B cell (primary cell): ENCODE measurements at regions not wholly inside any gene's neighbourhood (a gene's known extent, or its start where the extent isn't known, plus 50 kb on each side); places are given as distances from the start of the nearest gene placed in this dataset.
A peak's percentile ranks its signal among the peaks of the same experiment; 100 is the strongest.

ENCODE experiments used
- ATAC-seq: fragments of 200-7000 bp; cut with Tn5 transposase; one replicate; pipeline ENCODE4 v1.10.0; 2021; ENCODE audit warnings: low read depth, mild to moderate bottlenecking, moderate number of reproducible peaks, moderate library complexity
- CTCF ChIA-PET: fragments of 350-600 bp; sonication (Branson Sonifier 250); formaldehyde crosslinking; loops from one replicate; lab custom pipeline; 2021; ENCODE audit warnings: antibody characterized with exemption, inconsistent platforms; lab: Charles Lee
- POLR2A ChIA-PET: fragments of 350-600 bp; sonication (Branson Sonifier 250); formaldehyde crosslinking; loops from one replicate; lab custom pipeline; 2021; ENCODE audit warnings: antibody characterized with exemption; lab: Charles Lee
- DNase-seq: peaks from one replicate; pipeline ENCODE4 v3.0.0; 2013
- H2AFZ ChIP-seq: 2 replicates; pipeline ENCODE4 v1.6.1; 2012; ENCODE audit warnings: mild to moderate bottlenecking, low read depth, low read length; ENCODE audit not compliant: insufficient read depth, poor library complexity, severe bottlenecking
- H3K27ac ChIP-seq, 2 donors: 1 replicate in 1 of 2; 2 replicates in 1 of 2; pipeline ENCODE4 v1.5.1; 2012 to 2013; ENCODE audit warnings: low read length in 2 of 2, mild to moderate bottlenecking in 2 of 2, moderate library complexity in 1 of 2
- H3K27me3 ChIP-seq, 4 experiments: fragments of 200-600 bp in 1 of 4; sonication (generic) in 1 of 4; replicated peaks in 1 of 4; 1 replicate in 2 of 4; 2 replicates in 2 of 4; pipeline versions ENCODE4 v1.6.1 to v1.7.0; 2013 to 2016; ENCODE audit warnings: low read length in 3 of 4, mild to moderate bottlenecking in 2 of 4, mixed read lengths in 1 of 4, moderate library complexity in 1 of 4; ENCODE audit not compliant: insufficient read depth in 4 of 4, control insufficient read depth in 3 of 4; ENCODE audit errors: control extremely low read depth in 1 of 4
- H3K36me3 ChIP-seq, 2 experiments: replicated peaks in 1 of 2; 1 replicate in 1 of 2; 2 replicates in 1 of 2; pipeline versions ENCODE4 v1.6.1 to v1.7.1; 2013; ENCODE audit warnings: low read length in 1 of 2; ENCODE audit not compliant: insufficient read depth in 2 of 2, control insufficient read depth in 1 of 2; ENCODE audit errors: control extremely low read depth in 1 of 2, extremely low read depth in 1 of 2
- H3K4me1 ChIP-seq, 2 donors: fragments of 200-600 bp in 1 of 2; sonication (generic) in 1 of 2; 1 replicate in 1 of 2; 2 replicates in 1 of 2; pipeline versions ENCODE4 v1.5.1 to v1.6.1; 2013 to 2017; ENCODE audit warnings: low read length in 2 of 2; ENCODE audit not compliant: control insufficient read depth in 2 of 2, insufficient read depth in 2 of 2
- H3K4me2 ChIP-seq: replicated peaks from 2 replicates; pipeline ENCODE3; 2012; ENCODE audit warnings: mild to moderate bottlenecking, low read depth, low read length; ENCODE audit not compliant: poor library complexity, severe bottlenecking
- H3K4me3 ChIP-seq, 5 experiments: fragments of 200-600 bp in 1 of 5; sonication (generic) in 1 of 5; 1 replicate in 3 of 5; 2 replicates in 2 of 5; pipeline versions ENCODE4 v1.5.1 to v1.7.0; 2011 to 2016; ENCODE audit warnings: low read length in 4 of 5, mild to moderate bottlenecking in 4 of 5, low read depth in 2 of 5, control low read depth in 1 of 5, moderate library complexity in 1 of 5; ENCODE audit not compliant: insufficient read depth in 1 of 5; ENCODE audit errors: control extremely low read depth in 1 of 5, extremely low read depth in 1 of 5
- H3K79me2 ChIP-seq: fragments of 200-600 bp; sonication (generic); one replicate; pipeline ENCODE4 v1.6.0; 2016; ENCODE audit warnings: low read length; ENCODE audit not compliant: control insufficient read depth, insufficient read depth
- H3K9ac ChIP-seq: fragments of 200-600 bp; sonication (generic); 2 replicates; pipeline ENCODE4 v1.6.1; 2017; ENCODE audit warnings: mild to moderate bottlenecking, low read length, moderate library complexity
- H3K9me3 ChIP-seq, 3 donors: one replicate each; pipeline versions ENCODE4 v1.6.1 to v1.7.1; 2013; ENCODE audit warnings: low read length in 2 of 3; ENCODE audit not compliant: control insufficient read depth in 2 of 3, insufficient read depth in 1 of 3; ENCODE audit errors: control extremely low read depth in 1 of 3
- H4K20me1 ChIP-seq: 2 replicates; pipeline ENCODE4 v1.6.0; 2012; ENCODE audit warnings: mild to moderate bottlenecking, low read length; ENCODE audit not compliant: insufficient read depth, control insufficient read depth, poor library complexity, severe bottlenecking
- H3K27ac Mint-ChIP-seq: one replicate; pipeline ENCODE4 v1.8.0; 2021; ENCODE audit warnings: mixed read lengths
- H3K27me3 Mint-ChIP-seq: one replicate; pipeline ENCODE4 v1.8.0; 2021; ENCODE audit warnings: mixed read lengths
- H3K4me1 Mint-ChIP-seq: one replicate; pipeline ENCODE4 v1.8.0; 2021; ENCODE audit warnings: mixed read lengths
- H3K4me3 Mint-ChIP-seq: one replicate; pipeline ENCODE4 v1.8.0; 2021; ENCODE audit warnings: mixed read lengths
- H3K9me3 Mint-ChIP-seq: one replicate; pipeline ENCODE4 v1.8.0; 2022; ENCODE audit warnings: mixed read lengths; ENCODE audit not compliant: insufficient read depth
- EZH2 ChIP-seq: IDR thresholded peaks from 2 replicates; pipeline ENCODE4 v1.6.1; 2012; ENCODE audit warnings: borderline replicate concordance, low read depth, mild to moderate bottlenecking, moderate library complexity, low read length; ENCODE audit not compliant: insufficient read depth, poor library complexity, severe bottlenecking
- WGBS: methylation state at CpG from one replicate; pipeline ENCODE4 v1.1.5; 2013; ENCODE audit warnings: missing lambda C conversion rate; ENCODE audit not compliant: insufficient coverage; 5-methylcytosine and 5-hydroxymethylcytosine counted together
- intact Hi-C: fragments of 100-400 bp; cut with micrococcal nuclease; formaldehyde crosslinking; loops from one replicate; pipeline ENCODE4 v1.10.0; 2022
- TF ChIP-seq, protein P1 (sequence below): fragments of 200-600 bp; IDR thresholded peaks from one replicate; pipeline ENCODE4 v1.8.0; 2022; ENCODE audit warnings: antibody characterized with exemption, mild to moderate bottlenecking

DNA sequence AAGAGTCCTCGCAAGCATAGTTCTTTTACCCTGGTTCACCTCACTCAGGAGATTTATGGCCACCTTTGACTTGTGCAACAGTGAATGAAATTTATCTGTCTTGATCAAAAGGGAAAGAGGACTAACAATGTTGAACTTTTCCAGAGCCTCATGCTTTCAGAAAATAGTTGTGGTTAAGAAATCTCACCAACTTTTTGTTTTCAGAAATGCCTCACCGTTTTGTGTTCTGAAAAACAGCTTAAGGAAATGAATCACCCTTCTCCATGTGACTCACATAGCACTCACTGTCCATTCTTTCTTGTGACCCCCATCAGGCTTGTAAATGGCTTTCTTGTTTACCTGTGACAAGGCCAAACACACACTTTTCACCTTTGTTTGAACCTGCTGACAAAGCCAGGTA lies 148.6 kb upstream of the FAM3C start:
- no peaks in the 10 kb centered on the region for H4K20me1 ChIP-seq
- H3K9me3 ChIP-seq: no peaks in the 10 kb centered on the region
- Mint-ChIP-seq H3K9me3 (no peaks in the 10 kb centered on the region), H3K27ac (peak overlapping the region; percentile 20), H3K4me3 (peak overlapping the region; percentile 10), H3K27me3 (no peaks in the 10 kb centered on the region), H3K4me1 (peaks cover 9% of the 10 kb centered on the region)
- H3K79me2 ChIP-seq: no peaks in the 10 kb centered on the region
- WGBS: no CpG with 5 or more reads among the region's 2 CpGs
- ChIA-PET POLR2A (interaction anchor here (0.7 kb wide), 1 partner anchor 463 kb away, joined by 5 read pairs; no protein-coding TSS in a partner anchor), CTCF (interaction anchor here (1.0 to 2.7 kb wide), 9 partner anchors 24 to 418 kb away, joined by 3 to 27 read pairs (median 4); partner anchors contain the start of gene FAM3C)
- H3K4me2 ChIP-seq: no peak overlapping the region
- H3K27me3 ChIP-seq: no peaks in the 10 kb centered on the region
- ATAC-seq (no peak), DNase-seq (no peak)
- H3K27ac ChIP-seq: no peak overlapping the region
- intact Hi-C loops: loop anchor here (5.0 to 10.0 kb wide), 3 partner anchors 110 to 557 kb away; partner anchors contain the start of gene CPED1
- TF ChIP-seq, protein P1, sequence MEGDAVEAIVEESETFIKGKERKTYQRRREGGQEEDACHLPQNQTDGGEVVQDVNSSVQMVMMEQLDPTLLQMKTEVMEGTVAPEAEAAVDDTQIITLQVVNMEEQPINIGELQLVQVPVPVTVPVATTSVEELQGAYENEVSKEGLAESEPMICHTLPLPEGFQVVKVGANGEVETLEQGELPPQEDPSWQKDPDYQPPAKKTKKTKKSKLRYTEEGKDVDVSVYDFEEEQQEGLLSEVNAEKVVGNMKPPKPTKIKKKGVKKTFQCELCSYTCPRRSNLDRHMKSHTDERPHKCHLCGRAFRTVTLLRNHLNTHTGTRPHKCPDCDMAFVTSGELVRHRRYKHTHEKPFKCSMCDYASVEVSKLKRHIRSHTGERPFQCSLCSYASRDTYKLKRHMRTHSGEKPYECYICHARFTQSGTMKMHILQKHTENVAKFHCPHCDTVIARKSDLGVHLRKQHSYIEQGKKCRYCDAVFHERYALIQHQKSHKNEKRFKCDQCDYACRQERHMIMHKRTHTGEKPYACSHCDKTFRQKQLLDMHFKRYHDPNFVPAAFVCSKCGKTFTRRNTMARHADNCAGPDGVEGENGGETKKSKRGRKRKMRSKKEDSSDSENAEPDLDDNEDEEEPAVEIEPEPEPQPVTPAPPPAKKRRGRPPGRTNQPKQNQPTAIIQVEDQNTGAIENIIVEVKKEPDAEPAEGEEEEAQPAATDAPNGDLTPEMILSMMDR: no peak
- no peak for TF ChIP-seq EZH2
- H3K4me1 ChIP-seq: no peaks in the 10 kb centered on the region
- no peak overlapping the region for H3K9ac ChIP-seq
- no peak overlapping the region for H3K4me3 ChIP-seq
- H2AFZ ChIP-seq: no peak overlapping the region
- H3K36me3 ChIP-seq: no peaks in the 10 kb centered on the region

DNA sequence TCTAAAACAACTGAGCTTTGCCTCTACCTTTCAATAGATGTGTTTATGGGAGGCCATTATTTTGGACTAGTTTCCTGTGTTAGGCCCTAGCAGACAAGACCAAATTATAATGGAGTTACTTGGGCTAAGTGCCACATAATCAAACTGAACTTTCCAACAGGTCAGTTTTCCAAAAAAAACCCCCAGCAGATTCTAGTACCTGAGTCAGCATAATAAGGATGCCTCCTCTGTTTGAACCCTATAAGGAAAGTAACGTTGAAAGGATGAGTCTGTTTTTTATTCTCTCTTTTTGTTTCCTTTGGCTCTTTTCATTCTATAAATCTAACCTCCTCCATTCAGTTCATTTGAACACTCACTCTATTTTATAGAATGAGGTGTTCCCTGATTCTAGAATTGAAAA lies 148.1 kb upstream of the FAM3C start:
- H3K4me1 Mint-ChIP-seq: peaks cover 9% of the 10 kb centered on the region
- ATAC-seq (no peak), DNase-seq (no peak)
- Histone ChIP-seq H4K20me1 (no peaks in the 10 kb centered on the region), H3K4me2 (no peak overlapping the region), H3K27ac (no peak overlapping the region), H3K9me3 (peaks cover 0 to 2% (median 0%) of the 10 kb centered on the region in 3 donors), H3K4me3 (no peak overlapping the region), H2AFZ (no peak overlapping the region), H3K4me1 (no peaks in the 10 kb centered on the region), H3K27me3 (no peaks in the 10 kb centered on the region), H3K9ac (no peak overlapping the region), H3K36me3 (no peaks in the 10 kb centered on the region), H3K79me2 (no peaks in the 10 kb centered on the region)
- H3K27me3 Mint-ChIP-seq: no peaks in the 10 kb centered on the region
- H3K4me3 Mint-ChIP-seq: no peak overlapping the region
- TF ChIP-seq, protein P1: no peak
- TF ChIP-seq EZH2: no peak
- no CpG with 5 or more reads among the region's 1 CpG for WGBS
- intact Hi-C loops: loop anchor here (10.0 kb wide), 2 partner anchors 109 to 451 kb away; no protein-coding TSS in a partner anchor
- no peaks in the 10 kb centered on the region for H3K9me3 Mint-ChIP-seq
- ChIA-PET CTCF (interaction anchor here (0.6 to 2.7 kb wide), 6 partner anchors 112 to 177 kb away, joined by 3 to 27 read pairs (median 4); partner anchors contain the start of gene FAM3C), POLR2A (interaction anchor here (0.7 kb wide), 1 partner anchor 463 kb away, joined by 5 read pairs; no protein-coding TSS in a partner anchor)
- H3K27ac Mint-ChIP-seq: no peak overlapping the region
